ENCODE measurements at regions not wholly inside any gene's neighbourhood (a gene's known extent, or its start where the extent isn't known, plus 50 kb on each side); places are given as distances from the start of the nearest gene placed in this dataset.

DNA sequence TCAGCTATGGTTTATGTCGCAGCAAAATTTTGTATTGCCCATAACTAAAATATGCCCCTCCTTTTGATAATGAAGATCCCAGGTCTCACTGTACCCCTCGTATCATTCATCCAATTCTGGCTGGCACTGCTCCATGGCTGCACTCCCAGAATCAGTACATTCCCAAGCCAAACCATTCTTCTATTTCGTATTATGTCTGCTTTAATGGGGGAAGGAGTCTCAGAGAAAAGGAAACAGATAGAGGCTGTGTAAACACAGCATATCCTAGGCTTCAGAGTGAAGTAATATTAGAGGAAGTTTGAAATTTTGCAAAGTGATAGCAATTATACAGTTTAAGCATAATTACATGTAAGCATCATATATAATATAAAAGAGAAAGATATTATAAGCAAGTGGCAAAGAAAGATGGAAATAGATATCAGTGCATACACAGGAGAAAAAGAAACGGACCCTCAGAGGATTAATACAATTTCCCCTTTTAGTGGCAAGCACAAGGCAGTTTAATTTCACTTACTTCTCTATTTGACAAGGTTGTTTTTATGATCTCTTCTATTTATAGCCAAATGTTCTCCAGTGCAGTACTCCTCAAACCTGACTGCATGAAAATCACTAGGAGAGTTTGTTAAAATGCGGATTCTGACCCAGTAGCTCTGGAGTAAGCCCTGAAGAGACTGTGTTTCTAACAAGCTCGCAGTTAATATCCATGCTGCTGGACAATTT, 56.5 kb upstream of the TENT5A start:
- no peak for DNase-seq

DNA sequence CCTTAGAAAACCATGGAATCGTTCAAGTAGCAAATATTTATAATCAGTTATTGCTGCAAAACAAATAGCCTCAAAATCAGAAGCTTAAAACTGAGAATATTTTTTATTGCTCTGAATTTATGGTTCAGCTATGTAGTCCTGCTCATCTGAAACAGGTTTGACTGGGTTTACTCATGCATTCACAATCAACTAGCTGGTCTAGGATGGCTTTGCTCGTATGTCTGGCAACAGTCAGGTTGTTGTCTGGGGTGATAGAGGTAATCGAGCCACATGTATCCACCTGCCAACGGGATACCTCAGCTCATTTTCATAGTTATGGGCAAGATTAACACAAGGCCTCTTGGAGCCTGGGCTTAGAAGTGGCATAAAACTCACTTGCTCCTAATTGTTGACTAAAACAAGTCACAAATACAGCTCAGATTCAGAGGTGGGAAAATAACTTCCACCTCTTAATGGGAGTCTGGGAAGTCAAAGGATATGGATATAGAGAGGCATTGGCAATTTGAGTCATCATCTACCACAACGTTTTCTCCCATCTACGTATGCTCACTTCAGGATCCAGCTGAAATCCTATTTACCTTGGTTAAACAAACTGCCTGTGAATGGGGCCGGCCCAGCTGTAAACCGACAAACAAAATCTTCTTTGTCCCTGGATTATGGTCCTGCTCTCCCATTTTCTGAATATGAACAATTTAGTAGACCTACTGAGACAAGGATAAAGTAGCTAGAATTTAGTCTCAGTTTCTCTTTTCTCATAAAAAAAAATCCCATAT, 54.5 kb upstream of the TENT5A start:
- DNase-seq: no peak

DNA sequence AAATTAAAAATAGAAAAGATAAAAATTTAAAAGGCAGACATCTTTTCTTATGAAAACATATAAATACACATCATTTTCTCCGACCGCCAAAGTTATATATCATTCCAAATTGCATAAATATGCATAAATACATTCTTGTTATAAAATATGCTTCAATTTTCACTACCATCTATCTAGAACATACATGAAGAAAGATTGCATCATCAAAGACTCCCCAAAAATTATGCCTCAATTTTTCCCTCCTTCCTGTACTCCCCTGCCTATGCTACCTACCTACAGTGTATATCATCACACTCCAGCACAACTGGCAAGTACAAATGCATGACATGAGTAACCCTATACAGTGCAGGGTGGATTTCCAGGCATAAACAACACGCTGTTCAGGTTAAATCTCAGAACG, 49.9 kb upstream of the TENT5A start:
- no peak for DNase-seq
